GM10266 (cell line): ENCODE measurements at regions not wholly inside any gene's neighbourhood (a gene's known extent, or its start where the extent isn't known, plus 50 kb on each side); places are given as distances from the start of the nearest gene placed in this dataset.

Experiments used
- DNase-seq: peaks from one replicate; pipeline ENCODE4 v3.0.0; 2012; ENCODE audit errors: extremely low spot score
- TF ChIP-seq, protein P1 (sequence below): IDR thresholded peaks from 2 replicates; pipeline ENCODE4 v1.5.1; 2012; ENCODE audit warnings: mild to moderate bottlenecking, low read depth; ENCODE audit not compliant: control insufficient read depth, insufficient read depth; ENCODE audit errors: missing control alignments

DNA sequence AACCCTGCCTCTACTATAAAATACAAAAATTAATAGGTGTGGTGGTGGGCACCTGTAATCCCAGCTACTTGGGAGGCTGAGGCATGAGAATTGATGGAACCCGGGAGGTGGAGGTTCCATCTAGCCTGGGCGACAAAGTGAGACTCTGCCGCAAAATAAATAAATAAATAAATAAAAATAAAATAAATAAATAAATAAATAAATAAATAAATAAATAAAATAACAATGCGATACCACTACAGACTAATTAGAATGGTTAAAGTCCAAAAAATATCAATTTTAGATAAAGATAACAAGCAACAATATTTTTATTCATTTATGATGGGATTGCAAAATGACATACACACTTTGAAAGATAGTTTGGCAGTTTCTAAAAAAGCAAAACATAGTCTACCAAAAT is 1131.5 kb downstream of the SI start:
- no peak for DNase-seq
- TF ChIP-seq, protein P1, sequence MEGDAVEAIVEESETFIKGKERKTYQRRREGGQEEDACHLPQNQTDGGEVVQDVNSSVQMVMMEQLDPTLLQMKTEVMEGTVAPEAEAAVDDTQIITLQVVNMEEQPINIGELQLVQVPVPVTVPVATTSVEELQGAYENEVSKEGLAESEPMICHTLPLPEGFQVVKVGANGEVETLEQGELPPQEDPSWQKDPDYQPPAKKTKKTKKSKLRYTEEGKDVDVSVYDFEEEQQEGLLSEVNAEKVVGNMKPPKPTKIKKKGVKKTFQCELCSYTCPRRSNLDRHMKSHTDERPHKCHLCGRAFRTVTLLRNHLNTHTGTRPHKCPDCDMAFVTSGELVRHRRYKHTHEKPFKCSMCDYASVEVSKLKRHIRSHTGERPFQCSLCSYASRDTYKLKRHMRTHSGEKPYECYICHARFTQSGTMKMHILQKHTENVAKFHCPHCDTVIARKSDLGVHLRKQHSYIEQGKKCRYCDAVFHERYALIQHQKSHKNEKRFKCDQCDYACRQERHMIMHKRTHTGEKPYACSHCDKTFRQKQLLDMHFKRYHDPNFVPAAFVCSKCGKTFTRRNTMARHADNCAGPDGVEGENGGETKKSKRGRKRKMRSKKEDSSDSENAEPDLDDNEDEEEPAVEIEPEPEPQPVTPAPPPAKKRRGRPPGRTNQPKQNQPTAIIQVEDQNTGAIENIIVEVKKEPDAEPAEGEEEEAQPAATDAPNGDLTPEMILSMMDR, result no peak

- TF ChIP-seq, protein P1, result no peak
- DNase-seq, result no peak
Measured at GRCh38 chr3:163943664-163944063, 1134.6 kb downstream of the SI start.

DNA sequence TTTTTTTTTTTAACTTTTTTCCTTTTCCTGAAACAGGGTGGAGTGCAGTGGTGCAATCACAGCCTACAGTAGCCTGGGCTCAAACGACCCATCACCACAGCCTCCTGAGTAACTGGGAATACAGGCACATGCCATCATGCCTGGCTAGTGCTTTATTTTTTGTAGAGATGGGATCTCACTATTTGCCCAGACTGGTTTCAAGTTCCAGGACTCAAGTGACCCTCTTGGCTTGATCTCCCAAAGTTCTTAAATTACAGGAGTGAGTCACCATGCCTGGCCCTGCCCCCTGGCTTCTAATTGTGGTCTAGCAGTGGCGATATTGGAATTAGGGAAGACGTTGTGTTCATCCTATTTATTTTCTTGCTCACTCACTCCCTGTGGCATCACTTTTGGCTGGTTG is 1138.4 kb downstream of the SI start:
- TF ChIP-seq, protein P1, result no peak

GRCh38 chr3:163936543-163936942 is 1141.8 kb downstream of the SI start:
- DNase-seq, result no peak
- TF ChIP-seq, protein P1, result no peak

More for the DNA sequence above, 1138.4 kb downstream of the SI start:
- no peak for DNase-seq

- DNase-seq, result no peak
- TF ChIP-seq, protein P1, result no peak
Measured at GRCh38 chr3:163935411-163935810, 1142.9 kb downstream of the SI start.

DNA sequence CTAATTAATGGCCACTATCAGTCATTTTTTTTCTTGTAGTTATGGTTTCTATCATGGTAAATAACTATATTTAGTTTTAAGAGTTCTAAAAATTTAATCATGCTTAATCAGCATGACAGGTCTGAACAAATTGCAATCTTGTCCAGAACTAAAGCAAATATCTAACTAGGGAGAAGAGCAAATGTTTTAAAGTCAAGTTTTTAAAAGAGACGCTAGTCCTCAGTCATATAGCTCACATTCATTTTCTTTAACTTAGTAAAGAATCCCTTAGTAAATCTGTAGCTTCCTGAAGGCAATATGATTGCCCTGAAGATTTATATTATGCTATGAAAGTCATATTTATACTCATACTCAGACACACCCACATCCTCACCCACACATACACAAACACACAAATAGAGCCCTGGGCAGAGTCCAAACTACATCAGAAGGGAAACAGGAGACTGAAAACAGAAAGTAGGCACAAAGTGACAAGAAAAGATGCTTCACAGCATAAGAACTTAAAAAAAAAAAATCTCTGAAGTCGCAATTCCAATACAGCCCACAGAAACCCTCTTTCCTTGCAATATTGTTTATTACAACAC is 1149.1 kb downstream of the SI start:
- no peak for DNase-seq
- TF ChIP-seq, protein P1, result no peak

- TF ChIP-seq, protein P1, result no peak
- no peak for DNase-seq
Measured at GRCh38 chr3:163927521-163927920, 1150.8 kb downstream of the SI start.
